Stimulated activated CD4-positive, alpha-beta T cell treated with anti-CD3 and anti-CD28 coated beads, Interleukin-1b, Interleukin-23, amount 100 ng/mL, for 24 hours (primary cell): ENCODE measurements at regions not wholly inside any gene's neighbourhood (a gene's known extent, or its start where the extent isn't known, plus 50 kb on each side); places are given as distances from the start of the nearest gene placed in this dataset.

Experiments used
- DNase-seq, 4 experiments: peaks; one replicate each; pipeline ENCODE4 v3.0.0-alpha.2; 2020; ENCODE audit warnings: low read depth in 4 of 4, low spot score in 1 of 4

DNA sequence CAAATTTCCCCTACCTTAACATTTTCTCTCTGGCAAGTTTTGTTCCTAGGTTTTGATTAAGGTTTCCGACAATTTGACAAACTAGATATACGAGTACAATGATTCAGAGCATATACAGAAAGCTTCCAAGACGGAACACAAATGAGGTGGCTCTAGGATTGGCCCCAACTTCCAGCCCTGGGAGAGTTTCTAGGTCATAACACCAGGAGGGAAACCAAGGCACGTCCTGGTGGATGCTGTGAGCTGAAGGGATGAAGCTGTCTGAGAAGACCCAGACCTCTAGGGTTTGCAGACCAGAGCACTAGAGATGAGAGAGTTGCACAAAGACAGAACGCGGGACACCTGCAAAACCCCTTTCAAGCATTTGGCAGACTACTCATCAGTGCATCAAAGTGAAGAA lies 51.5 kb upstream of the CAND1 start:
- no peak for DNase-seq
